ACC112 (cell line): ENCODE measurements at regions not wholly inside any gene's neighbourhood (a gene's known extent, or its start where the extent isn't known, plus 50 kb on each side); places are given as distances from the start of the nearest gene placed in this dataset.

Experiments used
- H2AFZ ChIP-seq: fragments of 200-600 bp; sonication (generic); one replicate; pipeline ENCODE4 v1.6.0; 2017; ENCODE audit warnings: antibody characterized with exemption, low read length; ENCODE audit not compliant: unreplicated experiment
- H3K27ac ChIP-seq: fragments of 200-600 bp; sonication (generic); 2 replicates; pipeline ENCODE4 v1.5.1; 2014; ENCODE audit warnings: low read depth, mild to moderate bottlenecking, antibody characterized with exemption, low read length, moderate library complexity
- H3K27me3 ChIP-seq: fragments of 200-600 bp; sonication (generic); 2 replicates; pipeline ENCODE4 v1.6.1; 2014; ENCODE audit warnings: mild to moderate bottlenecking, antibody characterized with exemption, low read length, moderate library complexity, mixed read lengths; ENCODE audit not compliant: insufficient read depth
- H3K36me3 ChIP-seq: fragments of 200-600 bp; sonication (generic); 2 replicates; pipeline ENCODE4 v1.6.1; 2016; ENCODE audit warnings: mild to moderate bottlenecking, antibody characterized with exemption, low read length, moderate library complexity, mixed read lengths; ENCODE audit not compliant: insufficient read depth
- H3K4me1 ChIP-seq: fragments of 200-600 bp; sonication (generic); one replicate; pipeline ENCODE4 v1.6.1; 2016; ENCODE audit warnings: low read length, mixed read lengths; ENCODE audit not compliant: insufficient read depth, unreplicated experiment, control insufficient read depth
- H3K4me3 ChIP-seq: fragments of 200-600 bp; sonication (generic); 2 replicates; pipeline ENCODE4 v1.5.1; 2014; ENCODE audit warnings: mild to moderate bottlenecking, low read depth, low read length
- H3K79me2 ChIP-seq: fragments of 200-600 bp; sonication (generic); one replicate; pipeline ENCODE4 v1.6.0; 2016; ENCODE audit warnings: low read length; ENCODE audit not compliant: control insufficient read depth, unreplicated experiment, insufficient read depth

GRCh38 chr14:39877577-39878190, 445.5 kb upstream of the FBXO33 start:
- no peak overlapping the region for H3K27ac ChIP-seq
- no peak overlapping the region for H3K4me3 ChIP-seq
- H2AFZ ChIP-seq, result no peak overlapping the region

GRCh38 chr14:39876916-39877315, 444.7 kb upstream of the FBXO33 start:
- no peak overlapping the region for H3K27ac ChIP-seq
- no peaks in the 10 kb centered on the region for H3K27me3 ChIP-seq
- no peaks in the 10 kb centered on the region for H3K4me1 ChIP-seq
- H3K79me2 ChIP-seq, result no peaks in the 10 kb centered on the region
- H3K36me3 ChIP-seq, result no peaks in the 10 kb centered on the region
- H2AFZ ChIP-seq, result no peak overlapping the region
- H3K4me3 ChIP-seq, result no peak overlapping the region

More at GRCh38 chr14:39877577-39878190, 445.5 kb upstream of the FBXO33 start:
- Histone ChIP-seq H3K4me1 (no peaks in the 10 kb centered on the region), H3K27me3 (no peaks in the 10 kb centered on the region), H3K36me3 (no peaks in the 10 kb centered on the region), H3K79me2 (no peaks in the 10 kb centered on the region)

- Histone ChIP-seq H3K4me1 (no peaks in the 10 kb centered on the region), H3K79me2 (no peaks in the 10 kb centered on the region), H3K27ac (no peak overlapping the region)
These were observed 442.8 kb upstream of the FBXO33 start for GRCh38 chr14:39875028-39875427.

GRCh38 chr14:39873791-39874190, 441.6 kb upstream of the FBXO33 start:
- no peak overlapping the region for H3K4me3 ChIP-seq
- no peaks in the 10 kb centered on the region for H3K27me3 ChIP-seq
- no peaks in the 10 kb centered on the region for H3K4me1 ChIP-seq
- H3K27ac ChIP-seq, result no peak overlapping the region
- no peak overlapping the region for H2AFZ ChIP-seq
- H3K36me3 ChIP-seq, result no peaks in the 10 kb centered on the region
- no peaks in the 10 kb centered on the region for H3K79me2 ChIP-seq

More at GRCh38 chr14:39875028-39875427, 442.8 kb upstream of the FBXO33 start:
- H2AFZ ChIP-seq, result no peak overlapping the region
- no peaks in the 10 kb centered on the region for H3K36me3 ChIP-seq
- no peaks in the 10 kb centered on the region for H3K27me3 ChIP-seq
- H3K4me3 ChIP-seq, result no peak overlapping the region

GRCh38 chr14:39868949-39869348, 436.7 kb upstream of the FBXO33 start:
- Histone ChIP-seq H3K27me3 (no peaks in the 10 kb centered on the region), H3K79me2 (no peaks in the 10 kb centered on the region), H3K4me1 (no peaks in the 10 kb centered on the region), H3K4me3 (no peak overlapping the region), H3K36me3 (no peaks in the 10 kb centered on the region), H2AFZ (no peak overlapping the region), H3K27ac (no peak overlapping the region)

GRCh38 chr14:39868251-39868650, 436.0 kb upstream of the FBXO33 start:
- Histone ChIP-seq H3K4me1 (no peaks in the 10 kb centered on the region), H3K36me3 (no peaks in the 10 kb centered on the region), H3K27me3 (no peaks in the 10 kb centered on the region), H3K27ac (no peak overlapping the region), H3K79me2 (no peaks in the 10 kb centered on the region), H2AFZ (no peak overlapping the region), H3K4me3 (no peak overlapping the region)

GRCh38 chr14:39863441-39863840, 431.2 kb upstream of the FBXO33 start:
- no peak overlapping the region for H3K27ac ChIP-seq
- no peak overlapping the region for H3K4me3 ChIP-seq
- no peaks in the 10 kb centered on the region for H3K4me1 ChIP-seq
- H3K79me2 ChIP-seq, result no peaks in the 10 kb centered on the region
- H3K27me3 ChIP-seq, result no peaks in the 10 kb centered on the region
- no peak overlapping the region for H2AFZ ChIP-seq
- H3K36me3 ChIP-seq, result no peaks in the 10 kb centered on the region

DNA sequence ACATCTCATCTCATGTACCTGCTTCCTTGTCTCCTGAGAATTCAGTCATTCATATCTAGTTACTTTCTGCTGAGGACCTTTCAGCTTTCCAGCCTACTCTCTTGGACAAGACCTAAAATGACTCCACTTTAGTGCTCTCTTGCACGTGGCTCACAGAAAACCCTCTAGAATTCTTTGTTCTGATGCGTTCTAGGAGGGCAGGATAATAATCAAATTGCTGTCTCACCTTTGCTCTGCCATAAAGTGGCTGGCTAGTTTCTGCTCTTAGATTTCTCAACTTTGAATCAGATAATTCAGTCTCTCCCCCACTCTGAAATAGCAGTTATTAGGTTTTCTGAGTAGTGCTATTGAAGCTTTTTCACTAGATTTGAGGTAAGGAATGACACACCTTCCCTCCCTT, 429.5 kb upstream of the FBXO33 start:
- Histone ChIP-seq H3K4me3 (no peak overlapping the region), H2AFZ (no peak overlapping the region), H3K79me2 (no peaks in the 10 kb centered on the region), H3K36me3 (no peaks in the 10 kb centered on the region), H3K4me1 (no peaks in the 10 kb centered on the region), H3K27me3 (no peaks in the 10 kb centered on the region), H3K27ac (no peak overlapping the region)

DNA sequence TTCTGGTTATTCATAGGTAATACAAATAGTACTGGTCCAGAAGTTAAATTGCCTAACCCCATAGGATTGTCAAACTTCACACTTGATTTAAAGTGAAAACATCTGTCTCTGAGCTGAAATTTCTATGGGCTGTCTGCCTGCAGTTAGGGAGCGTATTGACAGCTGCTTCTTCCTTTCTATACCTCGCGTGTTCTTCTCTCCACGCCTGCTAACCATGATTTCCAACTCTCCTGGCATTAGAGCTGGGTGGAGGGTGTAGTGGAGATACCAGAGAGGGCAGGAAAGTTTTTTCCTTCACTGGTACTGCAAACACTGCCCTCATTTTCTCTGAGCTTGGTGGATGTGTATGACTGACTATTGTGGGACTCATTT, 429.0 kb upstream of the FBXO33 start:
- no peaks in the 10 kb centered on the region for H3K36me3 ChIP-seq
- H2AFZ ChIP-seq, result no peak overlapping the region
- H3K4me3 ChIP-seq, result no peak overlapping the region
- H3K27ac ChIP-seq, result no peak overlapping the region
- H3K79me2 ChIP-seq, result no peaks in the 10 kb centered on the region
- no peaks in the 10 kb centered on the region for H3K4me1 ChIP-seq
- no peaks in the 10 kb centered on the region for H3K27me3 ChIP-seq

DNA sequence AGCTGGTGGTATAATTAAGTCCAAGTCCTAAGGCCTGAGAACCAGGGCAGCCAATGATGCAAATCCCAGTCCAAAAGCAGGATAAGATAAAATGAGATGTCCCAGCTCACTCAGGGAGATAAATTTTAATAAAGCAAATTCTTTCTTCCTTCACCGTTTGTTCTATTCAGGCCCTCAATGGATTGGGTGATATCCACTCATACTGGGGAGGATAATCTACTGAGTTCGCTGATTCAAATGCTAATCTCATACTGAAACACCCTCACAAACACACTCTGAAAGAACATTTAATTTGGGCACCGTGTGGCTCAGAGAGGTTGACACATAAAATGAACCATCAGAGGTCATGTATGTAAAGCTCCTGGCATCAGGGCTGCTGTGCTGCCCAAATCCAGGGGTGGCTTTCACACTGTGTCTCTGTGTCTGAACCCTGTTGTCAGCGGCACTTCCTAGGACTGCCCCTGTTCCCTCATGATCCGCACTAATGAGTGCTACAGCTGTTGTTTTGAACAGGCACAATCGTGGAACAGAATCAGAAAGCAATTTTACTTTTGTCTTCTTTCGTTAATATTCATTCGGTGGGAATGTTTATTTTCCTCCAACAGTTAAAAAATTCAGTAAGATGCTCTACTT, 428.5 kb upstream of the FBXO33 start:
- no peaks in the 10 kb centered on the region for H3K79me2 ChIP-seq
- H2AFZ ChIP-seq, result no peak overlapping the region
- H3K27ac ChIP-seq, result no peak overlapping the region
- H3K27me3 ChIP-seq, result no peaks in the 10 kb centered on the region
- H3K36me3 ChIP-seq, result no peaks in the 10 kb centered on the region
- H3K4me3 ChIP-seq, result no peak overlapping the region
- H3K4me1 ChIP-seq, result no peaks in the 10 kb centered on the region

GRCh38 chr14:39859314-39859713, 427.1 kb upstream of the FBXO33 start:
- no peak overlapping the region for H2AFZ ChIP-seq
- no peak overlapping the region for H3K27ac ChIP-seq
- H3K79me2 ChIP-seq, result no peaks in the 10 kb centered on the region
- no peak overlapping the region for H3K4me3 ChIP-seq
- no peaks in the 10 kb centered on the region for H3K27me3 ChIP-seq
- no peaks in the 10 kb centered on the region for H3K4me1 ChIP-seq
- H3K36me3 ChIP-seq, result no peaks in the 10 kb centered on the region
